ENCODE measurements at regions not wholly inside any gene's neighbourhood (a gene's known extent, or its start where the extent isn't known, plus 50 kb on each side); places are given as distances from the start of the nearest gene placed in this dataset.

DNA sequence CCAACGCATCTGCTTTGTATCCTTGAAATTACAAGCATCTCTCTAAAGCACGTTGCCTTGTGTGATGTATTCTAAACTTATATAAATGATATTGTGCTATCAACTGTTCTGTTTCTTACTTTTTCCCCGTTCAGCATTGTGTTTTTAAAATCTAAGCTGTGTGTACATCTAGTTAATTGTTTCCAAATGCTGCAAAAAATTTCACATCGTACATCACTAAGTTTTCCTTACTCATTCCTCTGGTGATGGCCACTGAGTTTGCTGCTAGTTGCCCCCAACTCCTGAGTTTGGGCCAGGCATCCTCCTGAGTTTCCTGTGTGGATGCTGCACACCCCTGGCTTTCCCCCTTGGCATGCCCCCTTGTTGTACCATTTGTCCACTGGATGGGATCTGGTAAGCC is 139.7 kb downstream of the MYCN start:
- TF ChIP-seq POLR2AphosphoS5 (IDR thresholded peaks at IDR 0.05; ENCODE audit: low read depth, low read length) (no peak), EZH2 (IDR thresholded peaks at IDR 0.05; ENCODE audit: low read depth, low read length, severe bottlenecking) (no peak), SRF (IDR thresholded peaks at IDR 0.05; ENCODE audit: low read depth, low read length) (no peak)
- TF ChIP-seq, protein P1, sequence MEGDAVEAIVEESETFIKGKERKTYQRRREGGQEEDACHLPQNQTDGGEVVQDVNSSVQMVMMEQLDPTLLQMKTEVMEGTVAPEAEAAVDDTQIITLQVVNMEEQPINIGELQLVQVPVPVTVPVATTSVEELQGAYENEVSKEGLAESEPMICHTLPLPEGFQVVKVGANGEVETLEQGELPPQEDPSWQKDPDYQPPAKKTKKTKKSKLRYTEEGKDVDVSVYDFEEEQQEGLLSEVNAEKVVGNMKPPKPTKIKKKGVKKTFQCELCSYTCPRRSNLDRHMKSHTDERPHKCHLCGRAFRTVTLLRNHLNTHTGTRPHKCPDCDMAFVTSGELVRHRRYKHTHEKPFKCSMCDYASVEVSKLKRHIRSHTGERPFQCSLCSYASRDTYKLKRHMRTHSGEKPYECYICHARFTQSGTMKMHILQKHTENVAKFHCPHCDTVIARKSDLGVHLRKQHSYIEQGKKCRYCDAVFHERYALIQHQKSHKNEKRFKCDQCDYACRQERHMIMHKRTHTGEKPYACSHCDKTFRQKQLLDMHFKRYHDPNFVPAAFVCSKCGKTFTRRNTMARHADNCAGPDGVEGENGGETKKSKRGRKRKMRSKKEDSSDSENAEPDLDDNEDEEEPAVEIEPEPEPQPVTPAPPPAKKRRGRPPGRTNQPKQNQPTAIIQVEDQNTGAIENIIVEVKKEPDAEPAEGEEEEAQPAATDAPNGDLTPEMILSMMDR (IDR thresholded peaks at IDR 0.05; ENCODE audit: control extremely low read depth in 1 of 3, insufficient read depth in 1 of 3, low read depth in 1 of 3, low read length in 3 of 3), result no peak

All from H1 (cell line).